ENCODE measurements at regions not wholly inside any gene's neighbourhood (a gene's known extent, or its start where the extent isn't known, plus 50 kb on each side); places are given as distances from the start of the nearest gene placed in this dataset.
A peak's percentile ranks its signal among the peaks of the same experiment; 100 is the strongest.

GRCh38 chrX:40872351-40872750 is 137.0 kb upstream of the MED14 start:
- ChIA-PET SMC1A (ENCODE audit: uncharacterized antibody, unreplicated experiment) (interaction anchor here (1.3 to 2.1 kb wide), 5 partner anchors 8 to 328 kb away, joined by 3 to 17 read pairs (median 6); no protein-coding TSS in a partner anchor), RAD21 (ENCODE audit: unreplicated experiment) (interaction anchor here (1.2 to 3.7 kb wide), 7 partner anchors 19 to 243 kb away, joined by 3 to 35 read pairs (median 7); partner anchors contain the start of gene USP9X), POLR2A (interaction anchor here (2.7 kb wide), 1 partner anchor 212 kb away, joined by 8 read pairs; the partner anchor contains the start of gene USP9X), CTCF (interaction anchor here (1.0 to 3.0 kb wide), 4 partner anchors 8 to 381 kb away, joined by 3 to 26 read pairs (median 6); no protein-coding TSS in a partner anchor)
- Histone ChIP-seq H3K9ac (ENCODE audit: control insufficient read depth, insufficient read depth, low read length) (no peak overlapping the region), H4K20me1 (ENCODE audit: control insufficient read depth, insufficient read depth) (no peaks in the 10 kb centered on the region), H3K79me2 (ENCODE audit: control insufficient read depth, insufficient read depth, low read length) (no peaks in the 10 kb centered on the region), H3K36me3 (ENCODE audit: control insufficient read depth in 2 of 2, insufficient read depth in 2 of 2, low read length in 1 of 2) (no peaks in the 10 kb centered on the region), H3K27me3 (replicated peaks in 1 of 2; ENCODE audit: control insufficient read depth in 2 of 2, insufficient read depth in 2 of 2, low read length in 1 of 2) (no peaks in the 10 kb centered on the region), H3K4me3 (no peak overlapping the region), H3K9me3 (replicated peaks; ENCODE audit: control insufficient read depth, insufficient read depth, low read length) (peaks cover 3% of the 10 kb centered on the region; the same call in 2 of the 3 replicates), H2AFZ (ENCODE audit: control insufficient read depth, low read depth, low read length) (no peak overlapping the region), H3K27ac (ENCODE audit: control insufficient read depth, insufficient read depth) (peak overlapping the region; percentile 68), H3K4me1 (ENCODE audit: control insufficient read depth, insufficient read depth, low read length) (peaks cover 3% of the 10 kb centered on the region; the same call in 1 of the 2 replicates), H3K4me2 (ENCODE audit: control insufficient read depth, insufficient read depth) (no peak overlapping the region)
- FAIRE-seq (no peak), DNase-seq (ENCODE audit: low read depth, low spot score) (no peak), ATAC-seq (no peak)
- TF ChIP-seq, protein P1, sequence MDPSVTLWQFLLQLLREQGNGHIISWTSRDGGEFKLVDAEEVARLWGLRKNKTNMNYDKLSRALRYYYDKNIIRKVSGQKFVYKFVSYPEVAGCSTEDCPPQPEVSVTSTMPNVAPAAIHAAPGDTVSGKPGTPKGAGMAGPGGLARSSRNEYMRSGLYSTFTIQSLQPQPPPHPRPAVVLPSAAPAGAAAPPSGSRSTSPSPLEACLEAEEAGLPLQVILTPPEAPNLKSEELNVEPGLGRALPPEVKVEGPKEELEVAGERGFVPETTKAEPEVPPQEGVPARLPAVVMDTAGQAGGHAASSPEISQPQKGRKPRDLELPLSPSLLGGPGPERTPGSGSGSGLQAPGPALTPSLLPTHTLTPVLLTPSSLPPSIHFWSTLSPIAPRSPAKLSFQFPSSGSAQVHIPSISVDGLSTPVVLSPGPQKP (IDR thresholded peaks at IDR 0.05; ENCODE audit: low read depth, low read length): no peak
- no peak for TF ChIP-seq KLF5 (IDR thresholded peaks at IDR 0.05; ENCODE audit: partially characterized antibody)
- in situ Hi-C loops (cut with MboI): no loop called here
- BruUV-seq (replicated peaks): no TSS peak
- WGBS (ENCODE audit: insufficient coverage, insufficient replicate concordance, low lambda C conversion rate, missing lambda C conversion rate): 91% methylated on average over 1 of the region's 1 CpG
- intact Hi-C loops (cut with micrococcal nuclease; ENCODE audit: unreplicated experiment): loop anchor here (5.0 to 10.0 kb wide), 3 partner anchors 135 to 462 kb away; partner anchors contain the start of genes CXorf38, DDX3X and MED14

- SMC1A ChIA-PET (ENCODE audit: uncharacterized antibody, unreplicated experiment): interaction anchor here (1.2 to 6.0 kb wide), 3 partner anchors 10 to 305 kb away, joined by 3 to 109 read pairs (median 4); no protein-coding TSS in a partner anchor
- TF ChIP-seq BACH1 (IDR thresholded peaks at IDR 0.05; ENCODE audit: borderline replicate concordance) (no peak), MEF2A (IDR thresholded peaks at IDR 0.05; ENCODE audit: insufficient read depth, low read depth, low read length) (no peak), FOXK2 (IDR thresholded peaks at IDR 0.05) (no peak), HDAC6 (IDR thresholded peaks at IDR 0.05; ENCODE audit: unreplicated experiment) (no peak), HDGF (IDR thresholded peaks at IDR 0.05) (no peak), POLR2AphosphoS5 (IDR thresholded peaks at IDR 0.05; ENCODE audit: low read length) (no peak), GABPA (IDR thresholded peaks at IDR 0.05; ENCODE audit: low read depth) (no peak), NFYA (IDR thresholded peaks at IDR 0.05; ENCODE audit: borderline replicate concordance, low read depth, low read length) (no peak), SMC3 (IDR thresholded peaks at IDR 0.05; ENCODE audit: borderline replicate concordance, low read length) (no peak), FOS (IDR thresholded peaks at IDR 0.05; ENCODE audit: borderline replicate concordance, extremely low read depth, insufficient read length) (no peak), EGR1 (IDR thresholded peaks at IDR 0.05; ENCODE audit: borderline replicate concordance in 1 of 2, low read depth in 2 of 2, low read length in 2 of 2) (no peak)
- TF ChIP-seq, protein P2, sequence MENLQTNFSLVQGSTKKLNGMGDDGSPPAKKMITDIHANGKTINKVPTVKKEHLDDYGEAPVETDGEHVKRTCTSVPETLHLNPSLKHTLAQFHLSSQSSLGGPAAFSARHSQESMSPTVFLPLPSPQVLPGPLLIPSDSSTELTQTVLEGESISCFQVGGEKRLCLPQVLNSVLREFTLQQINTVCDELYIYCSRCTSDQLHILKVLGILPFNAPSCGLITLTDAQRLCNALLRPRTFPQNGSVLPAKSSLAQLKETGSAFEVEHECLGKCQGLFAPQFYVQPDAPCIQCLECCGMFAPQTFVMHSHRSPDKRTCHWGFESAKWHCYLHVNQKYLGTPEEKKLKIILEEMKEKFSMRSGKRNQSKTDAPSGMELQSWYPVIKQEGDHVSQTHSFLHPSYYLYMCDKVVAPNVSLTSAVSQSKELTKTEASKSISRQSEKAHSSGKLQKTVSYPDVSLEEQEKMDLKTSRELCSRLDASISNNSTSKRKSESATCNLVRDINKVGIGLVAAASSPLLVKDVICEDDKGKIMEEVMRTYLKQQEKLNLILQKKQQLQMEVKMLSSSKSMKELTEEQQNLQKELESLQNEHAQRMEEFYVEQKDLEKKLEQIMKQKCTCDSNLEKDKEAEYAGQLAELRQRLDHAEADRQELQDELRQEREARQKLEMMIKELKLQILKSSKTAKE (IDR thresholded peaks at IDR 0.05; ENCODE audit: low read depth, poor library complexity, severe bottlenecking): no peak
Observed at GRCh38 chrX:40875476-40875875, 140.1 kb upstream of the MED14 start.

More at GRCh38 chrX:40875476-40875875, 140.1 kb upstream of the MED14 start:
- ATAC-seq: no peak
- H3K4me2 ChIP-seq (ENCODE audit: control insufficient read depth, insufficient read depth): no peak overlapping the region
- CTCF ChIA-PET: interaction anchor here (6.2 kb wide), 1 partner anchor 240 kb away, joined by 105 read pairs; no protein-coding TSS in a partner anchor
- no peak overlapping the region for H3K4me3 ChIP-seq
- peaks cover 3% of the 10 kb centered on the region; the same call in 2 of the 3 replicates for H3K9me3 ChIP-seq (replicated peaks; ENCODE audit: control insufficient read depth, insufficient read depth, low read length)
- intact Hi-C loops (cut with micrococcal nuclease; ENCODE audit: unreplicated experiment): loop anchor here (10.0 kb wide), 2 partner anchors 231 to 459 kb away; partner anchors contain the start of genes CXorf38 and DDX3X
- POLR2A ChIA-PET: interaction anchor here (1.0 kb wide), 1 partner anchor 10 kb away, joined by 3 read pairs; no protein-coding TSS in a partner anchor
- H3K79me2 ChIP-seq (ENCODE audit: control insufficient read depth, insufficient read depth, low read length): no peaks in the 10 kb centered on the region
- H3K36me3 ChIP-seq (ENCODE audit: control insufficient read depth in 2 of 2, insufficient read depth in 2 of 2, low read length in 1 of 2): no peaks in the 10 kb centered on the region
- no peak overlapping the region for H3K9ac ChIP-seq (ENCODE audit: control insufficient read depth, insufficient read depth, low read length)
- BruUV-seq (replicated peaks): no TSS peak
- H4K20me1 ChIP-seq (ENCODE audit: control insufficient read depth, insufficient read depth): no peaks in the 10 kb centered on the region
- no peak for FAIRE-seq
- H2AFZ ChIP-seq (ENCODE audit: control insufficient read depth, low read depth, low read length): no peak overlapping the region
- RAD21 ChIA-PET (ENCODE audit: unreplicated experiment): interaction anchor here (0.7 kb wide), 1 partner anchor 240 kb away, joined by 4 read pairs; no protein-coding TSS in a partner anchor
- no peaks in the 10 kb centered on the region for H3K27me3 ChIP-seq (replicated peaks in 1 of 2; ENCODE audit: control insufficient read depth in 2 of 2, insufficient read depth in 2 of 2, low read length in 1 of 2)
- WGBS (ENCODE audit: insufficient coverage, insufficient replicate concordance, low lambda C conversion rate, missing lambda C conversion rate): 10% methylated on average over 3 of the region's 3 CpGs
- in situ Hi-C loops (cut with MboI): no loop called here
- H3K4me1 ChIP-seq (ENCODE audit: control insufficient read depth, insufficient read depth, low read length): peaks cover 3% of the 10 kb centered on the region; the same call in 1 of the 2 replicates
- H3K27ac ChIP-seq (ENCODE audit: control insufficient read depth, insufficient read depth): no peak overlapping the region
- no peak for DNase-seq (ENCODE audit: low read depth, low spot score)
